B cell (primary cell): ENCODE measurements at regions not wholly inside any gene's neighbourhood (a gene's known extent, or its start where the extent isn't known, plus 50 kb on each side); places are given as distances from the start of the nearest gene placed in this dataset.

ENCODE experiments used
- ATAC-seq: fragments of 200-7000 bp; cut with Tn5 transposase; one replicate; pipeline ENCODE4 v1.10.0; 2021; ENCODE audit warnings: low read depth, mild to moderate bottlenecking, moderate number of reproducible peaks, moderate library complexity
- CTCF ChIA-PET: fragments of 350-600 bp; sonication (Branson Sonifier 250); formaldehyde crosslinking; loops from one replicate; lab custom pipeline; 2021; ENCODE audit warnings: antibody characterized with exemption, inconsistent platforms; lab: Charles Lee
- POLR2A ChIA-PET: fragments of 350-600 bp; sonication (Branson Sonifier 250); formaldehyde crosslinking; loops from one replicate; lab custom pipeline; 2021; ENCODE audit warnings: antibody characterized with exemption; lab: Charles Lee
- DNase-seq: peaks from one replicate; pipeline ENCODE4 v3.0.0; 2013
- H2AFZ ChIP-seq: 2 replicates; pipeline ENCODE4 v1.6.1; 2012; ENCODE audit warnings: mild to moderate bottlenecking, low read depth, low read length; ENCODE audit not compliant: insufficient read depth, poor library complexity, severe bottlenecking
- H3K27ac ChIP-seq, 2 donors: 1 replicate in 1 of 2; 2 replicates in 1 of 2; pipeline ENCODE4 v1.5.1; 2012 to 2013; ENCODE audit warnings: low read length in 2 of 2, mild to moderate bottlenecking in 2 of 2, moderate library complexity in 1 of 2
- H3K27me3 ChIP-seq, 4 experiments: fragments of 200-600 bp in 1 of 4; sonication (generic) in 1 of 4; replicated peaks in 1 of 4; 1 replicate in 2 of 4; 2 replicates in 2 of 4; pipeline versions ENCODE4 v1.6.1 to v1.7.0; 2013 to 2016; ENCODE audit warnings: low read length in 3 of 4, mild to moderate bottlenecking in 2 of 4, mixed read lengths in 1 of 4, moderate library complexity in 1 of 4; ENCODE audit not compliant: insufficient read depth in 4 of 4, control insufficient read depth in 3 of 4; ENCODE audit errors: control extremely low read depth in 1 of 4
- H3K36me3 ChIP-seq, 2 experiments: replicated peaks in 1 of 2; 1 replicate in 1 of 2; 2 replicates in 1 of 2; pipeline versions ENCODE4 v1.6.1 to v1.7.1; 2013; ENCODE audit warnings: low read length in 1 of 2; ENCODE audit not compliant: insufficient read depth in 2 of 2, control insufficient read depth in 1 of 2; ENCODE audit errors: control extremely low read depth in 1 of 2, extremely low read depth in 1 of 2
- H3K4me1 ChIP-seq, 2 donors: fragments of 200-600 bp in 1 of 2; sonication (generic) in 1 of 2; 1 replicate in 1 of 2; 2 replicates in 1 of 2; pipeline versions ENCODE4 v1.5.1 to v1.6.1; 2013 to 2017; ENCODE audit warnings: low read length in 2 of 2; ENCODE audit not compliant: control insufficient read depth in 2 of 2, insufficient read depth in 2 of 2
- H3K4me2 ChIP-seq: replicated peaks from 2 replicates; pipeline ENCODE3; 2012; ENCODE audit warnings: mild to moderate bottlenecking, low read depth, low read length; ENCODE audit not compliant: poor library complexity, severe bottlenecking
- H3K4me3 ChIP-seq, 5 experiments: fragments of 200-600 bp in 1 of 5; sonication (generic) in 1 of 5; 1 replicate in 3 of 5; 2 replicates in 2 of 5; pipeline versions ENCODE4 v1.5.1 to v1.7.0; 2011 to 2016; ENCODE audit warnings: low read length in 4 of 5, mild to moderate bottlenecking in 4 of 5, low read depth in 2 of 5, control low read depth in 1 of 5, moderate library complexity in 1 of 5; ENCODE audit not compliant: insufficient read depth in 1 of 5; ENCODE audit errors: control extremely low read depth in 1 of 5, extremely low read depth in 1 of 5
- H3K79me2 ChIP-seq: fragments of 200-600 bp; sonication (generic); one replicate; pipeline ENCODE4 v1.6.0; 2016; ENCODE audit warnings: low read length; ENCODE audit not compliant: control insufficient read depth, insufficient read depth
- H3K9ac ChIP-seq: fragments of 200-600 bp; sonication (generic); 2 replicates; pipeline ENCODE4 v1.6.1; 2017; ENCODE audit warnings: mild to moderate bottlenecking, low read length, moderate library complexity
- H3K9me3 ChIP-seq, 3 donors: one replicate each; pipeline versions ENCODE4 v1.6.1 to v1.7.1; 2013; ENCODE audit warnings: low read length in 2 of 3; ENCODE audit not compliant: control insufficient read depth in 2 of 3, insufficient read depth in 1 of 3; ENCODE audit errors: control extremely low read depth in 1 of 3
- H4K20me1 ChIP-seq: 2 replicates; pipeline ENCODE4 v1.6.0; 2012; ENCODE audit warnings: mild to moderate bottlenecking, low read length; ENCODE audit not compliant: insufficient read depth, control insufficient read depth, poor library complexity, severe bottlenecking
- H3K27ac Mint-ChIP-seq: one replicate; pipeline ENCODE4 v1.8.0; 2021; ENCODE audit warnings: mixed read lengths
- H3K27me3 Mint-ChIP-seq: one replicate; pipeline ENCODE4 v1.8.0; 2021; ENCODE audit warnings: mixed read lengths
- H3K4me1 Mint-ChIP-seq: one replicate; pipeline ENCODE4 v1.8.0; 2021; ENCODE audit warnings: mixed read lengths
- H3K4me3 Mint-ChIP-seq: one replicate; pipeline ENCODE4 v1.8.0; 2021; ENCODE audit warnings: mixed read lengths
- H3K9me3 Mint-ChIP-seq: one replicate; pipeline ENCODE4 v1.8.0; 2022; ENCODE audit warnings: mixed read lengths; ENCODE audit not compliant: insufficient read depth
- EZH2 ChIP-seq: IDR thresholded peaks from 2 replicates; pipeline ENCODE4 v1.6.1; 2012; ENCODE audit warnings: borderline replicate concordance, low read depth, mild to moderate bottlenecking, moderate library complexity, low read length; ENCODE audit not compliant: insufficient read depth, poor library complexity, severe bottlenecking
- WGBS: methylation state at CpG from one replicate; pipeline ENCODE4 v1.1.5; 2013; ENCODE audit warnings: missing lambda C conversion rate; ENCODE audit not compliant: insufficient coverage; 5-methylcytosine and 5-hydroxymethylcytosine counted together
- intact Hi-C: fragments of 100-400 bp; cut with micrococcal nuclease; formaldehyde crosslinking; loops from one replicate; pipeline ENCODE4 v1.10.0; 2022
- TF ChIP-seq, protein P1 (sequence below): fragments of 200-600 bp; IDR thresholded peaks from one replicate; pipeline ENCODE4 v1.8.0; 2022; ENCODE audit warnings: antibody characterized with exemption, mild to moderate bottlenecking

DNA sequence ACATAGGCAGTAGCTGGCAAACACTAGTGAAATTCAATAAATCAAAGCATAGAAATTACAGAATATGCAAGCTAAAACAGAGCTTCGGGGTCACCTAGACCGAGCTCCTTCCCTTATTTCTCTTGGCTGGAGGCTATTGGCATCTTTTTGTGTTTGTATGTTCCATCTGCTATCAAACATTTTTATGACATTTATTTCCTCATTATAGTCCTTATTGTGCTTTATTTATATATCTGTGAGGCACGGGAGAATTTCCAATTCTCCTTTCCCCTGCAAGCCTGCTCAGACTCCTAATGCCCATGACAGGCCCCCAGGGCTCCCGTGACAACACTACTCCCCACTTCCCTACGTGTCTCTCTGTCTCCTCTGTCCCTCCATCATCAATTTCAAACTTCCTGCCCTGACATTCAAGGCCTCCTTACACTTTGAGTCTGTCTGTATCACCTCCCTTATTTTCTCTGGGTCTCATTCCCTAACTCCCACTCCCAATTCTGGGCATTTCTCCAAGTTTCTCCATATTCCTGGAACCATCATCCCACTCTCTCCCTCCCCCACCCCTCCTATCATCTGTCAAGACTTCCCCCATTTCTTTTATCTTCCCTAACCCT lies 316.9 kb downstream of the OSR1 start:
- H3K9ac ChIP-seq: no peak overlapping the region
- Mint-ChIP-seq H3K27me3 (no peaks in the 10 kb centered on the region), H3K9me3 (no peaks in the 10 kb centered on the region), H3K27ac (no peak overlapping the region), H3K4me1 (no peaks in the 10 kb centered on the region), H3K4me3 (no peak overlapping the region)
- WGBS: 83% methylated on average over 2 of the region's 5 CpGs
- POLR2A ChIA-PET: no interaction called here
- H4K20me1 ChIP-seq: no peaks in the 10 kb centered on the region
- no peak overlapping the region for H2AFZ ChIP-seq
- H3K4me1 ChIP-seq: no peaks in the 10 kb centered on the region
- DNase-seq (no peak), ATAC-seq (no peak)
- no peaks in the 10 kb centered on the region for H3K9me3 ChIP-seq
- no peaks in the 10 kb centered on the region for H3K79me2 ChIP-seq
- H3K36me3 ChIP-seq: no peaks in the 10 kb centered on the region
- H3K27ac ChIP-seq: no peak overlapping the region
- intact Hi-C loops: no loop called here
- CTCF ChIA-PET: no interaction called here
- no peak overlapping the region for H3K4me2 ChIP-seq
- H3K4me3 ChIP-seq: no peak overlapping the region
- TF ChIP-seq EZH2: no peak
- TF ChIP-seq, protein P1, sequence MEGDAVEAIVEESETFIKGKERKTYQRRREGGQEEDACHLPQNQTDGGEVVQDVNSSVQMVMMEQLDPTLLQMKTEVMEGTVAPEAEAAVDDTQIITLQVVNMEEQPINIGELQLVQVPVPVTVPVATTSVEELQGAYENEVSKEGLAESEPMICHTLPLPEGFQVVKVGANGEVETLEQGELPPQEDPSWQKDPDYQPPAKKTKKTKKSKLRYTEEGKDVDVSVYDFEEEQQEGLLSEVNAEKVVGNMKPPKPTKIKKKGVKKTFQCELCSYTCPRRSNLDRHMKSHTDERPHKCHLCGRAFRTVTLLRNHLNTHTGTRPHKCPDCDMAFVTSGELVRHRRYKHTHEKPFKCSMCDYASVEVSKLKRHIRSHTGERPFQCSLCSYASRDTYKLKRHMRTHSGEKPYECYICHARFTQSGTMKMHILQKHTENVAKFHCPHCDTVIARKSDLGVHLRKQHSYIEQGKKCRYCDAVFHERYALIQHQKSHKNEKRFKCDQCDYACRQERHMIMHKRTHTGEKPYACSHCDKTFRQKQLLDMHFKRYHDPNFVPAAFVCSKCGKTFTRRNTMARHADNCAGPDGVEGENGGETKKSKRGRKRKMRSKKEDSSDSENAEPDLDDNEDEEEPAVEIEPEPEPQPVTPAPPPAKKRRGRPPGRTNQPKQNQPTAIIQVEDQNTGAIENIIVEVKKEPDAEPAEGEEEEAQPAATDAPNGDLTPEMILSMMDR: no peak
- no peaks in the 10 kb centered on the region for H3K27me3 ChIP-seq

DNA sequence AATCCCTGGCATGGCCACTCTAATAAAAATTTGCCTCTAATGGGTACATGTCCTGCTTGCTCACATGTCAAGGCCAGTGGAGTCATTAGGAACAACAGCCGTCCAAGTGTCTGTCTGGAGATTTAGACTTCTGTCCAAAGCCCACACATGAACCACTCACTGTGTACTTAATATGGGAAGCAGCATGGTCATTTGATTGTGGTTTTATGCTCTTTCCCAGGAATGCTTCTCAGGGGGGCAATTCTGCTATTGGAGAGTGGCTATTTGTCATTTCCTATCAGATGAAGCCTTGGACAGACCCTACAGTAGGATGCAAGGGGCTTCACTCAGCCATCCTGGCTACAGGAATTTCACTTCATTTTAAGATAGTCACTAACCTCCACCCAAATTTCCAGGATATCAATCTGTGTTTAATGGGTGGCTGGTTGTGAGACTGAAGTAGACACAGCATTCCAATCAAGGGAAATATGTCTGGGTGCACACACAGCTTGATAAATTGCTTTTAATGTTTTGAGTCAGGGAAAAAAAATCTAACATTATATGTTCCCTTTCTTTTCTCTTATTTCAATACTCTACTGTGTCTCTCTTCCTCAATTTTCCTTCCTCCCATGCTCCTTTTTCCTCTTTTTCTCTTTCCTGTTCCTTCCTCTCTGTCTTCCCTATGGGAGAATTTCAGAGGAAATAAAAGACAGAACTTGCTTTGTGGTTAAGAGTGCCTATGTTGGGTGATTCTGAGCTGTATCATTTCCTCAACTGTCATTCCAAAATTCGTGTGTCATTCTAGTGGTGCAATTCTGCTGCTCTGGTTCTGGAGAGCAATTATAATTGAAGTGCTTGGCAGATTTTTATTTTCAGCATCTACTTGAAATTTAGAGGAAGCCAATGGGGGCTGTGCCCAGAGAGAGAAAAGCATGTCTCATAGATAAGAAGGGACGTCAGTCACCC lies 320.1 kb downstream of the OSR1 start:
- Histone ChIP-seq H3K79me2 (no peaks in the 10 kb centered on the region), H4K20me1 (no peaks in the 10 kb centered on the region), H3K36me3 (no peaks in the 10 kb centered on the region), H3K9me3 (no peaks in the 10 kb centered on the region), H2AFZ (no peak overlapping the region), H3K4me3 (no peak overlapping the region), H3K4me1 (no peaks in the 10 kb centered on the region), H3K4me2 (no peak overlapping the region), H3K9ac (no peak overlapping the region), H3K27ac (no peak overlapping the region), H3K27me3 (no peaks in the 10 kb centered on the region)
- Mint-ChIP-seq H3K4me1 (no peaks in the 10 kb centered on the region), H3K4me3 (no peak overlapping the region), H3K27me3 (no peaks in the 10 kb centered on the region), H3K27ac (no peak overlapping the region), H3K9me3 (no peaks in the 10 kb centered on the region)
- POLR2A ChIA-PET: no interaction called here
- TF ChIP-seq EZH2: no peak
- TF ChIP-seq, protein P1: no peak
- CTCF ChIA-PET: no interaction called here
- no peak for DNase-seq
- no peak for ATAC-seq
- intact Hi-C loops: no loop called here
- 50% methylated on average over 2 of the region's 3 CpGs for WGBS
